ENCODE measurements at regions not wholly inside any gene's neighbourhood (a gene's known extent, or its start where the extent isn't known, plus 50 kb on each side); places are given as distances from the start of the nearest gene placed in this dataset.
"Not testable (repeated sequence)": the region's sequence is repeated elsewhere in the genome, so short reads cannot be mapped to it uniquely, and the experiment has no call there.

- DNase-seq (no peak), ATAC-seq (no peak)
- no peaks in the 10 kb centered on the region for H3K9me3 ChIP-seq (ENCODE audit: low read length)
- H3K4me3 ChIP-seq (ENCODE audit: low read length): no peak overlapping the region
- H3K4me2 ChIP-seq (ENCODE audit: low read length): no peak overlapping the region
- intact Hi-C loops (cut with micrococcal nuclease): no loop called here
- no peak for TF ChIP-seq EZH2 (IDR thresholded peaks at IDR 0.05; ENCODE audit: low read length, unreplicated experiment)
- peak; percentile 28; the same call in 1 of the 2 replicates for TF ChIP-seq CTCF (conservative IDR thresholded peaks at IDR 0.05; ENCODE audit: low read depth, low read length)
- TF ChIP-seq EZH2phosphoT487 (IDR thresholded peaks at IDR 0.05; ENCODE audit: borderline replicate concordance, low read length): no peak
- ChIA-PET CTCF (no interaction called here), POLR2A (ENCODE audit: unreplicated experiment) (no interaction called here)
- H4K20me1 ChIP-seq (ENCODE audit: low read length): no peaks in the 10 kb centered on the region
- no peak overlapping the region for H3K9ac ChIP-seq (ENCODE audit: low read length)
- no peaks in the 10 kb centered on the region for H3K4me1 ChIP-seq (ENCODE audit: insufficient read depth, low read length)
- H3K9me2 ChIP-seq (replicated peaks; ENCODE audit: low read length): no peaks in the 10 kb centered on the region
- no peak overlapping the region for H2AFZ ChIP-seq (ENCODE audit: low read length)
- no TSS peak for BruUV-seq (replicated peaks)
- no peak overlapping the region for H3K27ac ChIP-seq (ENCODE audit: low read length)
- no peaks in the 10 kb centered on the region for H3K79me2 ChIP-seq (ENCODE audit: low read length)
- H3K36me3 ChIP-seq (ENCODE audit: low read depth, low read length): no peaks in the 10 kb centered on the region
- peaks cover 12% of the 10 kb centered on the region for H3K27me3 ChIP-seq (ENCODE audit: low read length)
- H3F3A ChIP-seq (ENCODE audit: low read length, unreplicated experiment): no peaks in the 10 kb centered on the region
Measured at GRCh38 chr2:89763254-89763580, 1071.7 kb downstream of the RPIA start.

GRCh38 chr2:89763581-89764485, 1072.4 kb downstream of the RPIA start:
- intact Hi-C loops (cut with micrococcal nuclease): no loop called here
- Histone ChIP-seq H3K9ac (ENCODE audit: low read length) (no peak overlapping the region), H3K36me3 (ENCODE audit: low read depth, low read length) (no peaks in the 10 kb centered on the region), H3K9me2 (replicated peaks; ENCODE audit: low read length) (no peaks in the 10 kb centered on the region), H4K20me1 (ENCODE audit: low read length) (no peaks in the 10 kb centered on the region), H3K79me2 (ENCODE audit: low read length) (no peaks in the 10 kb centered on the region), H3F3A (ENCODE audit: low read length, unreplicated experiment) (no peaks in the 10 kb centered on the region), H3K4me2 (ENCODE audit: low read length) (no peak overlapping the region), H3K27me3 (ENCODE audit: low read length) (peaks cover 13% of the 10 kb centered on the region), H3K27ac (ENCODE audit: low read length) (no peak overlapping the region), H3K9me3 (ENCODE audit: low read length) (no peaks in the 10 kb centered on the region), H3K4me3 (ENCODE audit: low read length) (no peak overlapping the region), H2AFZ (ENCODE audit: low read length) (no peak overlapping the region), H3K4me1 (ENCODE audit: insufficient read depth, low read length) (no peaks in the 10 kb centered on the region)
- DNase-seq (no peak), ATAC-seq (no peak)
- ChIA-PET CTCF (no interaction called here), POLR2A (ENCODE audit: unreplicated experiment) (no interaction called here)
- TF ChIP-seq EZH2 (IDR thresholded peaks at IDR 0.05; ENCODE audit: low read length, unreplicated experiment): no peak
- no peak for TF ChIP-seq CTCF (conservative IDR thresholded peaks at IDR 0.05; ENCODE audit: low read depth, low read length)
- no peak for TF ChIP-seq EZH2phosphoT487 (IDR thresholded peaks at IDR 0.05; ENCODE audit: borderline replicate concordance, low read length)
- BruUV-seq (replicated peaks): no TSS peak

GRCh38 chr2:89764571-89765360, 1073.3 kb downstream of the RPIA start:
- intact Hi-C loops (cut with micrococcal nuclease): not testable (repeated sequence)

GRCh38 chr2:89765361-89765718, 1073.9 kb downstream of the RPIA start:
- H3K79me2 ChIP-seq (ENCODE audit: low read length); H3K9me3 ChIP-seq (ENCODE audit: low read length); POLR2A ChIA-PET (ENCODE audit: unreplicated experiment); H4K20me1 ChIP-seq (ENCODE audit: low read length); H3K4me1 ChIP-seq (ENCODE audit: insufficient read depth, low read length); BruUV-seq (replicated peaks); H3K27ac ChIP-seq (ENCODE audit: low read length); intact Hi-C loops (cut with micrococcal nuclease); H3K4me2 ChIP-seq (ENCODE audit: low read length); H3K36me3 ChIP-seq (ENCODE audit: low read depth, low read length); H3K9ac ChIP-seq (ENCODE audit: low read length); CTCF ChIA-PET; H2AFZ ChIP-seq (ENCODE audit: low read length); H3K9me2 ChIP-seq (replicated peaks; ENCODE audit: low read length); H3F3A ChIP-seq (ENCODE audit: low read length, unreplicated experiment); H3K4me3 ChIP-seq (ENCODE audit: low read length); DNase-seq; ATAC-seq: not testable (repeated sequence)
- H3K27me3 ChIP-seq (ENCODE audit: low read length): peaks cover 13% of the 10 kb centered on the region

More at GRCh38 chr2:89764571-89765360, 1073.3 kb downstream of the RPIA start:
- H3K27ac ChIP-seq (ENCODE audit: low read length); H4K20me1 ChIP-seq (ENCODE audit: low read length); H3K9me2 ChIP-seq (replicated peaks; ENCODE audit: low read length); H3K9me3 ChIP-seq (ENCODE audit: low read length); H3K79me2 ChIP-seq (ENCODE audit: low read length); H3K9ac ChIP-seq (ENCODE audit: low read length); H3F3A ChIP-seq (ENCODE audit: low read length, unreplicated experiment); DNase-seq; H3K4me3 ChIP-seq (ENCODE audit: low read length); CTCF ChIA-PET; H2AFZ ChIP-seq (ENCODE audit: low read length); POLR2A ChIA-PET (ENCODE audit: unreplicated experiment); H3K36me3 ChIP-seq (ENCODE audit: low read depth, low read length); ATAC-seq; H3K4me1 ChIP-seq (ENCODE audit: insufficient read depth, low read length); H3K4me2 ChIP-seq (ENCODE audit: low read length); BruUV-seq (replicated peaks): not testable (repeated sequence)
- peaks cover 13% of the 10 kb centered on the region for H3K27me3 ChIP-seq (ENCODE audit: low read length)

Data from PC-3 (cell line).